IPS-20b (cell line): ENCODE measurements at regions not wholly inside any gene's neighbourhood (a gene's known extent, or its start where the extent isn't known, plus 50 kb on each side); places are given as distances from the start of the nearest gene placed in this dataset.

Experiments
- H3K27ac ChIP-seq: one replicate; pipeline ENCODE4 v1.5.1; 2013; ENCODE audit warnings: low read length
- H3K27me3 ChIP-seq: 2 replicates; pipeline ENCODE4 v1.6.1; 2013; ENCODE audit warnings: mild to moderate bottlenecking, low read length, inconsistent platforms; ENCODE audit not compliant: insufficient read depth
- H3K36me3 ChIP-seq: 2 replicates; pipeline ENCODE4 v1.6.1; 2013; ENCODE audit warnings: low read depth, mild to moderate bottlenecking, inconsistent platforms, low read length, moderate library complexity; ENCODE audit not compliant: insufficient read depth
- H3K4me1 ChIP-seq: 2 replicates; pipeline ENCODE4 v1.6.1; 2013; ENCODE audit warnings: mild to moderate bottlenecking, control low read depth, inconsistent platforms, low read length, moderate library complexity; ENCODE audit not compliant: insufficient read depth
- H3K4me3 ChIP-seq: 2 replicates; pipeline ENCODE4 v1.5.1; 2013; ENCODE audit warnings: mild to moderate bottlenecking, low read length, inconsistent platforms
- H3K9ac ChIP-seq: 2 replicates; pipeline ENCODE4 v1.6.1; 2013; ENCODE audit warnings: low read depth, mild to moderate bottlenecking, inconsistent platforms, low read length, moderate library complexity
- H3K9me3 ChIP-seq: 2 replicates; pipeline ENCODE4 v1.6.1; 2013; ENCODE audit warnings: mild to moderate bottlenecking, low read depth, low read length, inconsistent platforms; ENCODE audit not compliant: insufficient read depth

DNA sequence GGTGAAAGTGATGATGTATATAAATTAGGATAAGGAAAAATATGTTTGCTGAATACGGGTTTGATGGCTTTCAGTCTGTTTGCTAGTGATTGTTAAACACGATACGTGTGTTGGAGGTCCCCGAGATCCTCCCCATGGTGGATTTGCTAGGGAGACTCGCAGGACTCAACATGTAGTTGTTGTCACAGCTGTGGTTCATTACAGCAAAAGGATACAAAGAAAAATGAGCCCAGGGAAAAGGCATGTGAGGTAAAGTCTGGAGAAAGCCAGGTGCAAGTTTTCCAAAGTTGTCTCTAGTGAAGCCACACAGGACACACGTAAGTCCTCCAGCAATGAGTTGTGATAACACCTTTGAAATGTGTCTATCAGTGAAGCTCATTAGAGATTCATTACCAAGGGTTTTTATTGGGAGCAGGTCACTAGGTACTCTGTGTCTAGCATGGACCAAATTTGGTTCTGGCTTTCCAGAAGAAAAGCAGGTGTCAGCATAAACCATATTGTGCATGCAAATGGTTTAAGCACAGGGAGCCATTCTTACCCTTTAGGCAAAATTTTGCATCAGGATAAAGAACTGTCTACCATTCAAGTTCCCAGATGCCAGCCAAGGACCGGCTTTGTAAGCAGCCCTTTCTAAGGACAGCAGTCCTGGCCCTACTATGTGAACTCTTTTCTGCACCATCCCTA is 215.2 kb upstream of the WSCD1 start:
- Histone ChIP-seq H3K27me3 (no peaks in the 10 kb centered on the region), H3K4me3 (no peak overlapping the region), H3K27ac (no peak overlapping the region), H3K36me3 (no peaks in the 10 kb centered on the region), H3K4me1 (no peaks in the 10 kb centered on the region), H3K9ac (no peak overlapping the region), H3K9me3 (no peaks in the 10 kb centered on the region)

DNA sequence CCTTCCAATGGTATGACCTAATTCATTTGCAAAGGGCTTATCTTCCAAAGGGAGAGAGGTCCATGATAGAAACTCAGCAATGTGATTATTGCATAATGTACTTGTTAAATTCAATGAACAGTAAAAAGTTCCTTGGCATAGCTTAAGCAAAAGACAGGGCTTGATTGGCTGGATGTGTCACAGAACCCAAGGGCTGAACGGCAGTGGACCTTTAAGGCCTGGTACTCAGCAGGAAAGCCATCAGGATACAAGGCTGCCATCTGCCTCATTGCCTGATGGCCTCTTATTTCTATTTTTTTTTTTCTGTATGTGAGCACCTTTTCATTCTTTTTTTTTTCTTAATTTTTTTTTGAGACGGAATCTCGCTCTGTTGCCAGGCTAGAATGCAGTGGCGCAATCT is 208.9 kb upstream of the WSCD1 start:
- H3K27ac ChIP-seq: no peak overlapping the region
- H3K4me3 ChIP-seq: no peak overlapping the region
- H3K9me3 ChIP-seq: no peaks in the 10 kb centered on the region
- no peaks in the 10 kb centered on the region for H3K27me3 ChIP-seq
- H3K9ac ChIP-seq: no peak overlapping the region
- peaks cover 6% of the 10 kb centered on the region; the same call in 1 of the 2 replicates for H3K4me1 ChIP-seq
- H3K36me3 ChIP-seq: no peaks in the 10 kb centered on the region

DNA sequence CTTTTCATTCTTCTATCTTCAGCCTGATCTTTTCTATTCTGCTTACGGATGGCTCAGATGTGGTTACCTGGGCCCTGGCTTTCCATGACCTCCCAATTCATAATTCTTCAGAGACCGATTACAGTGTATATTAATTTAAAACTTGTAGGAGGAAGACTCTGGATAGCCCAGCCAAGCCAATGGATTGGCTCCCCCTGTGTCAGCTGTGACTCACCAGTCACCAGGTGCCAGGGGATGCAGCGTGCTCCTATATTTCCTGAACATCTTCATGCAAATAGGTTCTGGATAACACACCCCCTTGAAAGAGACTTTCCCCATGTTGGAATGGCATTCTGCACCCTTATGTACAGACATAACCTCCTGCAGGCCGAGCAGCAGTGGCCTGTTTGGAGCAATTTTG is 208.3 kb upstream of the WSCD1 start:
- Histone ChIP-seq H3K9ac (no peak overlapping the region), H3K4me3 (no peak overlapping the region), H3K36me3 (no peaks in the 10 kb centered on the region), H3K27me3 (no peaks in the 10 kb centered on the region), H3K27ac (no peak overlapping the region), H3K9me3 (no peaks in the 10 kb centered on the region), H3K4me1 (peaks cover 6% of the 10 kb centered on the region; the same call in 1 of the 2 replicates)

DNA sequence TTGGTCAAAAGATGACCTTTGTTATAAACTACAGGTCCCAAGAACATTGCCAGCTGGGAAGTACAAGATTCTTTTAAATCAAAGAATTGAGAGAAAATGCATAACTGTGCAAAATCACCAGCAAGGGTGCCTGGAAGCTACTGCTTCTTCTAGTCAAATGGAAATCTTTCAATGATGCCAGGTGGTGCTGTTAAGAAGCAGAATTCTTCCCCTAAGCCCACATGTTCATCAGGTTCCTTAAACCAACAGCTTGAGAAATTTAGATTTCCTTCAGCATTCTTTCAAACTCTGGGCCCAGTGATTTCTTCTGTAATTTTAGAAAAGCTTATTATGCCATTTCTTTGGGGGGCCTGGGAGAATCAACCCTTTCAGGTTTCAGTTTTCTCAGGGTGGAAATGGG is 207.8 kb upstream of the WSCD1 start:
- Histone ChIP-seq H3K9ac (no peak overlapping the region), H3K4me3 (no peak overlapping the region), H3K27me3 (no peaks in the 10 kb centered on the region), H3K9me3 (no peaks in the 10 kb centered on the region), H3K27ac (no peak overlapping the region), H3K36me3 (no peaks in the 10 kb centered on the region), H3K4me1 (peaks cover 6% of the 10 kb centered on the region; the same call in 1 of the 2 replicates)

DNA sequence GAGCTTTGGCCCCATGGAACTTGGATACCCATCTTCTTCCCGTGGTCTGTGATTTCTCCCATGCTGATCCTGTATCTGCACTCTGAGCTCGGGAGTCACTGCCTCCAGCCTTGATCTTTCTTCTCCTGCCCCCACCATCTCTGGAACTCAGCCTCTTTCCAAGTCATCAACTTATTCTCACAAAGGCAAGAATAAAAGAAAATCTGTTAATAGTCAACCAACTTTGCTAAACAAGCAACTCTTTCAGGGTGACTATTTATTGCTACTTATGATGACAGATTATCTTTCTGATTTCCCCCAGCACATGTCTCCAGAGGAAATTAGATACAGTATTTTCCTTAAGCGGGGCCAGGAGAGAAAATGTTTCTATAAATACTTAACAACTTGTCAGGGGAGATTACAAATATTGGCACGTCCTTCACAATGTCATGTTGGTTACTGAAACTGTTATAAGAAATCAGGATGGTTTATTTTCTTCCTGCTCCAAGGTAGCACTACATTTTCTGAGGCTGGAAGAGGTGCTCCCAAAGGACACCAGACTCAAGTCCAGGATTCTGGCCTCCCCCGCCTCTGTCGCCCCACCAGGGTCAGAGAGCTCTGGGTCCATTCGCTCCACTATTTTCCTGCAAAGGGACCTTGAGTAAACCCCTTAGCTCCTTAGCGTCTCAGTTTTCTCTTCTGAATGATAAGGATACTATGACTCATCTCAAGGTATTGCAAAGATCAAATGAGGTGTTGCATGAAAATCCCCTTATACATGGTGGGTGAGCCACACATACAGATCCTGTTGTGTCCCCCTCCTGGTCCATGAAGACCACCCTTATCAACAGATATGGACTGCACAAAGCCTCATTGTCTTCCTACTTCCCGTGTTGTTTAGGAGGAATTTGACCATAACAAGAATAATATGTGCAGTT is 205.2 kb upstream of the WSCD1 start:
- H3K9ac ChIP-seq: no peak overlapping the region
- H3K27ac ChIP-seq: no peak overlapping the region
- H3K9me3 ChIP-seq: no peaks in the 10 kb centered on the region
- no peak overlapping the region for H3K4me3 ChIP-seq
- H3K4me1 ChIP-seq: peaks cover 6% of the 10 kb centered on the region; the same call in 1 of the 2 replicates
- no peaks in the 10 kb centered on the region for H3K36me3 ChIP-seq
- no peaks in the 10 kb centered on the region for H3K27me3 ChIP-seq

DNA sequence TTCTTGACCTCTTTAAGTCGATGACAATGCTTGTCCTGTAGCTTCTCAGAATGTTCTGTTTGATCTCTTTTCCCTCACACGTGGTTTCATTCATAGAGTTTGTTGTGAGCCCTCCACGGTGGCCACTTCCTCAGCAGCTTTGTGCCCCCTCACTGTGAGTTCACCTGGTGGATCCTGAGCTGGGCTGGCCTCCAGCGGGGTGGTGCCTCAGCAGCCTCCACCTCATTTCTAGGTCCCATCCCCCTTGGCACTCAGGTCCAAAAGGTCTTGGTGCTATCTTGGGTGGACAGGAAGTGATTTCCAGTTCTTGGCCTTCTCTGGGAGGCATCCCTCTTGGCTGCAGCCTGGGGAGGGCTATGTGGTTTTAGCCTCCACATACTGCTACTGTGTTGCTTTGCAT is 203.2 kb upstream of the WSCD1 start:
- H3K4me1 ChIP-seq: peaks cover 6% of the 10 kb centered on the region; the same call in 1 of the 2 replicates
- H3K9me3 ChIP-seq: no peaks in the 10 kb centered on the region
- no peaks in the 10 kb centered on the region for H3K27me3 ChIP-seq

DNA sequence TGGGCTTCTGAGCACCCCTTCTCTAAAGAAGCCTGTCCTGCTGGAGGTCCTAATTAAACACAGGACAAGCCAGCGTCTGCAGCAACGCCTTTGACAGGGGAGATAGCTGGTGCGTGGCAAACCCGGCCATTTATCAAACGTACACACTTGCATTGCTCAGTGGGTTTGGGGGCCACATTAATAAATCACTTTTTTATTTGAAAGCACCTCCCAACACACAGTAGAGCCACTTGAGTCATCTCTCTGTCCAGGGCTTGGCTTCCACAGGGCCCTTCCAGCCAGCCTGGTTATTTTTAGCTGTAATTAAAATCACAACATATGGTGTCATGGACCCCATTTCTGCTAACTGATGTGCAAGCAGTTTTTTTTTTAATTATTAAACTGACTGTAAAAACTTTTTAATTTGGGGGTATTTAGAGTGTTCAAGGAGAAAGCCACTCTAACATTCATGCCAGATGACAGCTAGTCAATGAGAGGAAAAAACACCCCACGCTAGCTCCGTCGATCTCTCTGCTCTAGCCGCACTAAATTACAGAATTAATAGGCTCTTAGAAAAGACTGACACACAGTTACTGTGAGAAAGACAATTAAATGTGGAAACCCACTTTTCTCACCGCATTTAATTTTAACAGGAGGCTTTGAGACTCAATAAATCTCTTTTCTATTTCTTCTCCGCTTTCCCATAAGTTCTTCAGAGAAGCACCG is 201.0 kb upstream of the WSCD1 start:
- no peaks in the 10 kb centered on the region for H3K9me3 ChIP-seq
- H3K9ac ChIP-seq: no peak overlapping the region
- H3K27me3 ChIP-seq: no peaks in the 10 kb centered on the region
- H3K36me3 ChIP-seq: no peaks in the 10 kb centered on the region
- no peak overlapping the region for H3K4me3 ChIP-seq
- no peaks in the 10 kb centered on the region for H3K4me1 ChIP-seq
- no peak overlapping the region for H3K27ac ChIP-seq

More for the DNA sequence above, 203.2 kb upstream of the WSCD1 start:
- Histone ChIP-seq H3K9ac (no peak overlapping the region), H3K36me3 (no peaks in the 10 kb centered on the region), H3K4me3 (no peak overlapping the region), H3K27ac (no peak overlapping the region)

DNA sequence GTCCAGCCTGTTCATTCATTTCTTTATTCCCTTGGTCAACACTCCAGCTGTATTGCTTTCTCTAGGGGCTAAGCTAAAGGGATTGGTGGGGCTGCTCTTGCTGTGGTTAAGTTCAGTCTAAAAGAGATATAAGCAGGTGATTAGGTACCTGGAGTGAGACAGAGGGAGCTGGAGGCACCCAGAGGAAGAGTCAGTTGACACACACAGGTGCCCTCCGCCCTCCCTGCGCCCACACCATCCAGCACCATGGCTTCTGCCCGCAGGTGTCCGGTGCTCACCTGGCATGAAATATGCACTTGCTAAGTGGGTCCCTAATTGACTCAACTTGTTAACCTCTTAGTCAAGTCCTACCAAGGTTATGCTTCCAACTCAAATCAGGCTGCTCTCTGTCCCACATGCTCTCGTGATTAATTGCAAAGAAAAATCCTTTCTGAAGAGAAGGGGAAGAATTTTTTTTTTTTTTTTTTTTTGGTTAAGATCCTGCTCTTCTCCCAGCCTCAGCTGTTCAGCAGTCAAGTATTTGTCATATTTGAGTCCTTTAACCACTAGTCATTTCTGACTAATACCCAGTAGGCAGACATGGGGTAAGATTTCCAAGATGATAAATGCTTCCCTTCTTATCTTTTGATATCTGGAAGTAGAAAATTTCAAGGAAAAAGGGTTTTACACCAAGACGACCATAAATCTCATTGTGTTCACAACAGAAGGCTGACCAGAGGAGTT is 199.8 kb upstream of the WSCD1 start:
- Histone ChIP-seq H3K4me3 (no peak overlapping the region), H3K9me3 (no peaks in the 10 kb centered on the region), H3K9ac (no peak overlapping the region), H3K36me3 (no peaks in the 10 kb centered on the region), H3K27ac (no peak overlapping the region), H3K4me1 (no peaks in the 10 kb centered on the region), H3K27me3 (no peaks in the 10 kb centered on the region)

DNA sequence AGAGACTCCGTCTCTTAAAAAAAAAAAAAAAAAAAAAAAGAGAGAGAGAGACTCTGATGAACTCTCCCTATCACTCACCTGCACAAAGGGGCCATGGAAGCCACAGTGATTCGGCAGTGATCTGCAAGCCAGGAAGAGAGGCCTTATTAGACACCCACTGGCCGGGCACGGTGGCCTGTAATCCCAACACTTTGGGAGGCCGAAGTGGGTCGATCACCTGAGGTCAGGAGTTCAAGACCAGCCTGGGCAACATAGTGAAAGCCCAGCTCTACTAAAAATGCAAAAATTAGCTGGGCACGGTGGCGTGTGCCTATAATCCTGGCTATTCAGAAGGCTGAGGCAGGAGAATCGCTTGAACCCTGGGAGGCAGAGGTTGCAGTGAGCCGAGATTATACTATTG is 198.5 kb upstream of the WSCD1 start:
- H3K9ac ChIP-seq: no peak overlapping the region
- H3K9me3 ChIP-seq: no peaks in the 10 kb centered on the region
- no peak overlapping the region for H3K27ac ChIP-seq
- H3K36me3 ChIP-seq: no peaks in the 10 kb centered on the region
- no peak overlapping the region for H3K4me3 ChIP-seq
- no peaks in the 10 kb centered on the region for H3K4me1 ChIP-seq
- no peaks in the 10 kb centered on the region for H3K27me3 ChIP-seq

DNA sequence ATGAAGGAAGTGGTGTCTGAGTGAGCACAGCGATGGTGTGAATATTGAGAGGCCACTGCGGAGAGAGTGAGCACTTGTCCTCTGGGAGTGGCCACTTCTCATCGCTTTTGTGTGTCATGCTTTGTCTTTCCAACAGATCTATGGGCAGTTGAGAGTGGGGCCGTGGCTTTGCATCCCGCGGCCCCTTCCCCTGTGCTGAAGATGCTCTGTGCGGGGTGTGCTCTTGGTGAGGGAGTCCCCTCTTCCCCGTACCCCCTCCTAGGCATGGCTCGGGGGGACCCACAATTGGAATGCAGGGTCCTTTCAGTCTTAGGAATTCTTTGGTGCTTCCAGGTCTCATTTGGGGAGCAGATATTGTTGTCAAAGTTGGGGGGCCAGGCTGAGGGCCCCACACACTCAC is 197.3 kb upstream of the WSCD1 start:
- Histone ChIP-seq H3K27me3 (no peaks in the 10 kb centered on the region), H3K4me3 (no peak overlapping the region), H3K4me1 (no peaks in the 10 kb centered on the region)

DNA sequence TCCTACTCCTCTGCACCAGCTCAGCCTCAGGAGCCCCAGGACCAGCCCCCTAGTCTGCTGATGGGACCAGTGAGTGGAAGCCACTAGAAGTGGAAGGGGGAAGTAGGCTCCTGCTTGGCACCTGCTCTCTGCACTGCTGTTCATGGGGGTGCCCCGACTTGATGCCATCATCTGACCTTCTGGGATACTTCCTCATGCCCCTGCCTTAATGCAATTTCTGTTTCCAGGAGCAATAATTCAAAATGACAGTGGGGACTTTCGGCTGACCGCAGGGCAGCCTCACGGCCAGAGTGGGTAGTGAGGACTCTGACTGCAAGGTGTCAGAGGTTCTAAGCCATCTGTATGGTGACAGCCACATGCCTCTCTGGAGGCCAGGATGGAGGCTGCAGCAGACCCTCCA is 196.4 kb upstream of the WSCD1 start:
- H3K9ac ChIP-seq: no peak overlapping the region
- H3K4me3 ChIP-seq: no peak overlapping the region
- H3K9me3 ChIP-seq: no peaks in the 10 kb centered on the region
- H3K27ac ChIP-seq: no peak overlapping the region
- no peaks in the 10 kb centered on the region for H3K36me3 ChIP-seq
- no peaks in the 10 kb centered on the region for H3K27me3 ChIP-seq
- no peaks in the 10 kb centered on the region for H3K4me1 ChIP-seq

More for the DNA sequence above, 197.3 kb upstream of the WSCD1 start:
- Histone ChIP-seq H3K9me3 (no peaks in the 10 kb centered on the region), H3K27ac (no peak overlapping the region), H3K9ac (no peak overlapping the region), H3K36me3 (no peaks in the 10 kb centered on the region)
